ENCODE measurements at regions not wholly inside any gene's neighbourhood (a gene's known extent, or its start where the extent isn't known, plus 50 kb on each side); places are given as distances from the start of the nearest gene placed in this dataset.

- H3K27me3 Mint-ChIP-seq (ENCODE audit: insufficient read depth, low read depth, poor library complexity), result no peaks in the 10 kb centered on the region
Observed at GRCh38 chr4:10369517-10369916, 87.7 kb downstream of the ZNF518B start.

More at GRCh38 chr4:10369517-10369916, 87.7 kb downstream of the ZNF518B start:
- Histone ChIP-seq H3K79me2 (replicated peaks; ENCODE audit: insufficient read depth) (no peaks in the 10 kb centered on the region), H2AFZ (no peak overlapping the region), H3K36me3 (ENCODE audit: insufficient read depth) (no peaks in the 10 kb centered on the region), H3K4me3 (no peak overlapping the region), H3K4me2 (no peak overlapping the region), H3K27ac (ENCODE audit: low read depth) (no peak overlapping the region), H3K4me1 (ENCODE audit: insufficient read depth) (no peaks in the 10 kb centered on the region), H4K20me1 (replicated peaks; ENCODE audit: insufficient read depth) (no peaks in the 10 kb centered on the region), H3F3A (replicated peaks; ENCODE audit: low read depth) (no peaks in the 10 kb centered on the region), H3K27me3 (ENCODE audit: insufficient read depth) (no peaks in the 10 kb centered on the region), H3K9me2 (ENCODE audit: insufficient read depth) (peaks cover 15% of the 10 kb centered on the region)
- H3K36me3 Mint-ChIP-seq (ENCODE audit: low read depth), result no peaks in the 10 kb centered on the region
- H3K27ac Mint-ChIP-seq, result no peak overlapping the region
- H3K4me1 Mint-ChIP-seq, result peaks cover 8% of the 10 kb centered on the region; the same call in 2 of the 3 replicates
- no peaks in the 10 kb centered on the region for H3K9me3 Mint-ChIP-seq
- H3K4me3 Mint-ChIP-seq, result no peak overlapping the region
- no peak for DNase-seq (ENCODE audit: low spot score)
- ATAC-seq, result no peak
- TF ChIP-seq STAT1 (IDR thresholded peaks at IDR 0.05; ENCODE audit: unreplicated experiment) (no peak), ZNF331 (CRISPR knock-in tag; IDR thresholded peaks at IDR 0.05; ENCODE audit: low read depth) (no peak), NANOG (IDR thresholded peaks at IDR 0.05; ENCODE audit: borderline replicate concordance) (no peak), ETS1 (IDR thresholded peaks at IDR 0.05) (no peak), ZNF114 (CRISPR knock-in tag; IDR thresholded peaks at IDR 0.05) (no peak), EZH2phosphoT487 (IDR thresholded peaks at IDR 0.05; ENCODE audit: unreplicated experiment) (no peak), ZNF462 (CRISPR knock-in tag; IDR thresholded peaks at IDR 0.05) (no peak), POLR2AphosphoS5 (IDR thresholded peaks at IDR 0.05; ENCODE audit: low read depth) (no peak), REST (IDR thresholded peaks at IDR 0.05; ENCODE audit: unreplicated experiment) (no peak), CTCF (conservative IDR thresholded peaks at IDR 0.05; ENCODE audit: low read depth in 2 of 2) (no peak), JUNB (IDR thresholded peaks at IDR 0.05; ENCODE audit: unreplicated experiment) (no peak), CREB1 (CRISPR knock-in tag; IDR thresholded peaks at IDR 0.05; ENCODE audit: low read depth) (no peak), EZH2 (IDR thresholded peaks at IDR 0.05; ENCODE audit: low read depth, unreplicated experiment) (no peak)

All from GM23338 (cell line).